ENCODE measurements at regions not wholly inside any gene's neighbourhood (a gene's known extent, or its start where the extent isn't known, plus 50 kb on each side); places are given as distances from the start of the nearest gene placed in this dataset.

DNA sequence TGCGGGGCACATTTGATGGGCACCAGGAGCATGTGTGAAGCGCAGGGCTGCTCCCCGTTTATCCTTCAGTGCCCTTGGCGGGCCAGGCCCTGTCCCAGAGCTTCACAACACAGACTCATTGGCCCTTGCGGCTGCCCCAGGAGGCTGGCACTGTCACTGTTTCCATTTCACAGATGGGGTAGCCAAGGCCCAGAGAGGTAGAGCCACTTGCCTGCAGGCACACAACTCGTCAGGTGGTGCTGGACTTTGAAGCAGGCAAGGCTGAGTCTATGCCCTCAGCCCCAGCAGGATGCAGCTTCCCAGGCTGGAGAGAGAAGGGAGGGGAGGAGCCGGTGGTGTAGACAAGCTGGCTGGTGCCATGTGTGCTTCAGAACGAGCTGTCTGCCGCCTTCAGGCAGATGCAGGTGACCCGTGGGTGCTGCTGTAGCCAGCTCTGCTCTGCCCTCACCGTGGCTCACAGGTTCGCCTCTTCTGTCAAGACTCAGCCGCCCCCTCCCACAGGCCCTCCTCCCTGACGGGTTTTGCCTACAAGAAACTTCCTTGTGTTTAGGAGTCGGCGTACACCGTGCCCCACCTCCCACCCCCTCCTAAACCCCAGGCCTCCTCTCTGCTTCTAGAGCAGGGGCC lies 232.3 kb upstream of the CIBAR2 start:
- no peak overlapping the region for H3K4me2 ChIP-seq
- H2AFZ ChIP-seq (ENCODE audit: low read depth): no peak overlapping the region
- no peak overlapping the region for H3K27ac ChIP-seq
- TF ChIP-seq, protein P1, sequence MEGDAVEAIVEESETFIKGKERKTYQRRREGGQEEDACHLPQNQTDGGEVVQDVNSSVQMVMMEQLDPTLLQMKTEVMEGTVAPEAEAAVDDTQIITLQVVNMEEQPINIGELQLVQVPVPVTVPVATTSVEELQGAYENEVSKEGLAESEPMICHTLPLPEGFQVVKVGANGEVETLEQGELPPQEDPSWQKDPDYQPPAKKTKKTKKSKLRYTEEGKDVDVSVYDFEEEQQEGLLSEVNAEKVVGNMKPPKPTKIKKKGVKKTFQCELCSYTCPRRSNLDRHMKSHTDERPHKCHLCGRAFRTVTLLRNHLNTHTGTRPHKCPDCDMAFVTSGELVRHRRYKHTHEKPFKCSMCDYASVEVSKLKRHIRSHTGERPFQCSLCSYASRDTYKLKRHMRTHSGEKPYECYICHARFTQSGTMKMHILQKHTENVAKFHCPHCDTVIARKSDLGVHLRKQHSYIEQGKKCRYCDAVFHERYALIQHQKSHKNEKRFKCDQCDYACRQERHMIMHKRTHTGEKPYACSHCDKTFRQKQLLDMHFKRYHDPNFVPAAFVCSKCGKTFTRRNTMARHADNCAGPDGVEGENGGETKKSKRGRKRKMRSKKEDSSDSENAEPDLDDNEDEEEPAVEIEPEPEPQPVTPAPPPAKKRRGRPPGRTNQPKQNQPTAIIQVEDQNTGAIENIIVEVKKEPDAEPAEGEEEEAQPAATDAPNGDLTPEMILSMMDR (conservative IDR thresholded peaks at IDR 0.05; ENCODE audit: low read depth, low read length): no peak
- no peaks in the 10 kb centered on the region for H3K36me3 ChIP-seq (ENCODE audit: insufficient read depth)
- H3K4me3 ChIP-seq (IDR thresholded peaks at IDR 0.05; ENCODE audit: insufficient read depth, low read depth, low read length): no peak overlapping the region
- peaks cover 83% of the 10 kb centered on the region for H3K27me3 ChIP-seq (ENCODE audit: insufficient read depth, low read depth)
- no peaks in the 10 kb centered on the region for H3K79me2 ChIP-seq (ENCODE audit: insufficient read depth, low read depth)
- H3K4me1 ChIP-seq (ENCODE audit: low read depth, poor library complexity, severe bottlenecking): no peaks in the 10 kb centered on the region
- no peaks in the 10 kb centered on the region for H4K20me1 ChIP-seq (ENCODE audit: insufficient read depth)
- no peak overlapping the region for H3K9ac ChIP-seq

DNA sequence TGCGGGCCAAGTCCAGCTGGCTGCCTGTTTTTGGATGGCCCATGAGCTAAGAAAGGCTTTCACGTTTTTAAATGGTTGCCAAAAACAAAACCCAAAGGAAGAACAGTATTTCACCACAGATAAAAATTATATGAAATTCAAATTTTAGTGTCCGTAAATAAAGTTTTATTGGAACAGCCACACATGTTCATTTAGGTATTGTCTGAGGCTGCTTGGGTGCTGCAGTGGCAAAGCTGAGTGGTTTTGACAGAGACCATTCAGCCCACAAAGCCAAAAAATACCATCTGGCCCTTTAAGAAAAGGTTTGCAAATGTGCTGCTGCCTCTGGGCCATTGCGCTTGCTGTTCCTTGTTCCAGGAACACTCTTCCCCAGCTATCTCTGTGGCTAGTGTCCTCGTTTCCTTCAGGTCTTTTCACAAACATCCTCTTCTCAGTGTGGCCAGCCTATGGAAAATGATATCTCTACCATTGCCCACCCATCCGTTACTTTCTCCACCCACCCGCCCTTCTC lies 232.9 kb upstream of the CIBAR2 start:
- H3K79me2 ChIP-seq (ENCODE audit: insufficient read depth, low read depth): no peaks in the 10 kb centered on the region
- peaks cover 83% of the 10 kb centered on the region for H3K27me3 ChIP-seq (ENCODE audit: insufficient read depth, low read depth)
- H4K20me1 ChIP-seq (ENCODE audit: insufficient read depth): no peaks in the 10 kb centered on the region
- no peaks in the 10 kb centered on the region for H3K36me3 ChIP-seq (ENCODE audit: insufficient read depth)
- no peak overlapping the region for H3K4me3 ChIP-seq (IDR thresholded peaks at IDR 0.05; ENCODE audit: insufficient read depth, low read depth, low read length)
- H3K27ac ChIP-seq: no peak overlapping the region
- TF ChIP-seq, protein P1 (conservative IDR thresholded peaks at IDR 0.05; ENCODE audit: low read depth, low read length): no peak
- no peak overlapping the region for H2AFZ ChIP-seq (ENCODE audit: low read depth)
- no peak overlapping the region for H3K4me2 ChIP-seq
- no peaks in the 10 kb centered on the region for H3K4me1 ChIP-seq (ENCODE audit: low read depth, poor library complexity, severe bottlenecking)
- no peak overlapping the region for H3K9ac ChIP-seq

- Histone ChIP-seq H3K9ac (no peak overlapping the region), H4K20me1 (ENCODE audit: insufficient read depth) (no peaks in the 10 kb centered on the region), H3K27ac (no peak overlapping the region), H3K27me3 (ENCODE audit: insufficient read depth, low read depth) (peaks cover 84% of the 10 kb centered on the region), H2AFZ (ENCODE audit: low read depth) (no peak overlapping the region), H3K4me2 (no peak overlapping the region), H3K4me1 (ENCODE audit: low read depth, poor library complexity, severe bottlenecking) (no peaks in the 10 kb centered on the region), H3K36me3 (ENCODE audit: insufficient read depth) (no peaks in the 10 kb centered on the region), H3K4me3 (IDR thresholded peaks at IDR 0.05; ENCODE audit: insufficient read depth, low read depth, low read length) (no peak overlapping the region), H3K79me2 (ENCODE audit: insufficient read depth, low read depth) (no peaks in the 10 kb centered on the region)
- TF ChIP-seq, protein P1 (conservative IDR thresholded peaks at IDR 0.05; ENCODE audit: low read depth, low read length): no peak
These were observed 234.3 kb upstream of the CIBAR2 start for GRCh38 chr16:85346404-85347212.

DNA sequence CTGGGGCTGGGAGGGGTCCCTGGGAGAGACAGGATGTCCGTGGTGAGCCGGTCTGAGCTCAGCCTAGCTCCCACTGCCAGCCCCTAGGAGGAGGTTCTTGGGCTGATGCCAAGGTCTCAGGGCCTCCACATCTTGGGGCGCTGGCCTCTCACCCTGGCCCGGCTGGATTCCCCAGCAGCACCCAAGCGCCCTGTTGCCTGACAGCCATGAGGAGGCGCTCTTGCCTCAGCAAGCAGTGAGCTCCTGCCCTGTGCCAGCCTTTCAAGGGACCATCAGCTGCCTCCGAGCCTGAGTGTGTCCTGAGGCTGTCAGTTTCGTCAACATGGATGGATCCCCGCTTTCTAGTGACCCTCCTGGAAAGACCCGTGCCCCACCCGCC lies 234.9 kb upstream of the CIBAR2 start:
- Histone ChIP-seq H2AFZ (ENCODE audit: low read depth) (no peak overlapping the region), H3K79me2 (ENCODE audit: insufficient read depth, low read depth) (no peaks in the 10 kb centered on the region), H3K4me2 (no peak overlapping the region), H4K20me1 (ENCODE audit: insufficient read depth) (no peaks in the 10 kb centered on the region), H3K36me3 (ENCODE audit: insufficient read depth) (no peaks in the 10 kb centered on the region), H3K9ac (no peak overlapping the region), H3K27me3 (ENCODE audit: insufficient read depth, low read depth) (peaks cover 84% of the 10 kb centered on the region), H3K27ac (no peak overlapping the region), H3K4me1 (ENCODE audit: low read depth, poor library complexity, severe bottlenecking) (no peaks in the 10 kb centered on the region), H3K4me3 (IDR thresholded peaks at IDR 0.05; ENCODE audit: insufficient read depth, low read depth, low read length) (no peak overlapping the region)
- TF ChIP-seq, protein P1 (conservative IDR thresholded peaks at IDR 0.05; ENCODE audit: low read depth, low read length): no peak

Data from KMS-11 (cell line).